GM19023 (cell line): ENCODE measurements at regions not wholly inside any gene's neighbourhood (a gene's known extent, or its start where the extent isn't known, plus 50 kb on each side); places are given as distances from the start of the nearest gene placed in this dataset.
"Not testable (repeated sequence)": the region's sequence is repeated elsewhere in the genome, so short reads cannot be mapped to it uniquely, and the experiment has no call there.

Source experiments
- ATAC-seq: cut with Tn5 transposase; IDR thresholded peaks from one replicate; pipeline ENCODE4 v1.9.1; 2021; ENCODE audit warnings: mild to moderate bottlenecking, moderate library complexity; ENCODE audit not compliant: unreplicated experiment

GRCh38 chr4:10388146-10388545 is 69.1 kb downstream of the ZNF518B start:
- not testable (repeated sequence) for ATAC-seq

DNA sequence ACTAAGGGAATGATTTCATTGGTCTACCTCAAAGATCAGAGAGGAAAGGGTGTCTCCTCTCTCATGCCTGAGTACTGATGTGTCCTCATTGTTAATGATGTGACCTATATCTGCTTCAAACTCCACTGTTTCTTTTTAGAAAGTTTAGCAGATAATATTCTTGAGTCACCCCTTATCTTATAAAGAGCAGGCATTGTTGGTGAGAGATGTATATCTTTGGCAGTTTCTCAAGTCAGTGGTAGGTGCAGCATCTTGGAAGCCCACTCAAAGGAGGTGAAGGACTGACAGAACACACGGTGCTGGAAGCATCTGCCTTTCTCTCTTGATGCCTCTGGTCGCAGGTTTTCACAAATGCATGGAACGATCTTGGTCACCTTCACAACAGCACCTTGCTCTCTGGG is 71.2 kb downstream of the ZNF518B start:
- ATAC-seq, result no peak

- ATAC-seq, result no peak
Observed at GRCh38 chr4:10384974-10385373, 72.3 kb downstream of the ZNF518B start.

DNA sequence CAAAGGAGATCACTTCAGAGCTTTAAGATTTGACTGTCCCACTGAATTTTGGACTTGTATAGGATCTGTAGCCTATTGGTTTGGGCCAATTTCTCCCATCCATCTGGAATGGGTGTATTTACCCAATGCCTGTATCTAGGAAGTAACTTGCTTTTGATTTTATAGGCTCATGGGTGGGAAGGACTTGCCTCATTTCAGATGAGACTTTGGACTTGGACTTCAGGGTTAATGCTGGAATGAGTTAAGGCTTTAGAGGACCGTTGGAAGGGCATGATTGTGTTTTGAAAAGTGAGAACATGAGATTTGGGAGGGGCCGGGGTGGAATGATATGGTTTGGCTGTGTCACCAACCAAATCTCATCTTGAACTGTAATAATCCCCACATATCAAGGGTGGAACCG is 73.8 kb downstream of the ZNF518B start:
- ATAC-seq, result no peak

GRCh38 chr4:10382171-10382570 is 75.1 kb downstream of the ZNF518B start:
- not testable (repeated sequence) for ATAC-seq

DNA sequence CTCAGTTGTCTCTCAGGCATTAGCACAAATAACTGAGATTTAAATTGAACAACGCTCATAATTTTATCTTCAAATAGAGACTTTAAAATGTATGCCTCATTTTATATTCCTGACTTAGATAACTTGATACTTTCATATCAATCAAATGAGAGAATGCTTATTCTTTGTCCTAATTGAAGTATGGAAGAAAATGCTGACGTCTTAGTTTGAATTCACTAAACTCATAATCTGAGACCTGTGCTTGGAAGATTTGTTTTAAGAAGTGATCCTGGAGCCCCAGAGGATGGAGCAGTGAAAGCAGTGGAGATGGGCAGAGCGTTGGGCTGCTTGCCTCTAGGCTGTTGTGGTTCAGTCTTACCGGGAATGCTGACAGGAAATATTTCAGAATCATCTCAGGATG is 76.1 kb downstream of the ZNF518B start:
- ATAC-seq, result no peak

- ATAC-seq, result no peak
Observed at GRCh38 chr4:10380735-10381134, 76.5 kb downstream of the ZNF518B start.

DNA sequence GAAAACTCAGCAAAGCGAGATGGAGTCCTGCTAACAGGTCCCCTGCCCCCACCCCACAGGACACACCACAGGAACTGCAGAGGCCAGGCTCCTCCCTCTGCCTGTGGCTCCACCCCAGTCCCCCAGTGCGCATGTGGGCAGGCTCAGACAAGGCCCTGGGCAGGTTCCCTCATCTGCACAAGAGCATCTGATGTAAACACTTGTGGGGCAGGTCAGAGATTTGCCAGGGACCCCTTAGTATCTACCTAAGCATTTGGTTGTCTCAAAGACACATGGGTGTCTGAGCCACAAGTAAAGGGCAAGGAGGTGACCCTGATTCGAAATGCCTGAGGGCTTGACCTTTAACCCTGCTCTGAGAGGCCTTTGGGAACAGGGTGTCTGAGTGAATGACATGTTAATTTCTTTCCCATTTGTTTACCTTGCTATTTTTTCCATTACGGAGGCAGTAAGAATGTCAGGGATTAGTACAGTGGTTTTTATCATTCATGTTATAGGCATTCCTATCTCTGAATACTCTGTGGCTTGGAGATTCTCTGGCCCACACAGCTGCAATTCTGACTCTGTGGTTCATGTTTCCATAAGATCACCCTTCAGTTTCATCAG is 85.3 kb downstream of the ZNF518B start:
- ATAC-seq, result no peak

DNA sequence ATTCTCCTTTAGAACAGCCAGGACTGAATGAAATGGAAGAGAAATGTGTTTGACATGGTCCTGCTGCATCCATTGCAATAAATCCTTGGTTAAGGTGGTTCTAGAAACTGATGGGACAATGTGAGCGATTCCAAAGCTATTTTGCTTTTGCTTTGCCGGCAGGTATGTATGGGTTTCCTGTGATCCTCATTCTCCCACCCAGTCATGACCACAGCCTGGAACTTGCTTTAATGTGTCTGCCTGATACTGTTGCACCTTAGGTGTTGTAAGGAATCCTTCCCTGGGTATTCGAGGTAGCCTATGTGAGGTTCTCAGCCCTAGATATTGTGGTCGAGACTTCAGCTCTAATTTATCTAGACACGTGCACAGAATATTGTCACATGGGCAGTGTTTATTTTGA is 86.1 kb downstream of the ZNF518B start:
- ATAC-seq, result no peak

- ATAC-seq, result no peak
Observed at GRCh38 chr4:10369517-10369916, 87.7 kb downstream of the ZNF518B start.

DNA sequence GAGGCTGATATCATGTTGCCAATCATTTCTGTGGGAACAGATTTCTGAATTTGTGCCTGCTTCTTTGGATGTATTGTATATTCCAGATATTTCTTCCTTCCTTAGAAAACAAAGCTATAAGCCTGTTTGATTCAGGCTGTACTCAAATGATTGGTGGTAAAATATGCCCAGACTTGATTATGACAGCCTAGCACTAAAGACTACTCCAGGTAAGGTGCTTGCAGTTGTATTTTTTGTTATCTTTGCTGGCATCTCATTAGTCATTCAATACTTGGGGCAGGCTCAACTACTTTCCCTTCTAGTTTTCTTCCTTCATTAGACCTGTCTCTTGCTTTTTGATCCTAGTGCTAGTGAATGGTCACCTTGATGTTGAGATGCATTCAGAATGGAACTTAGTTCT is 90.6 kb downstream of the ZNF518B start:
- no peak for ATAC-seq

GRCh38 chr4:10364194-10364593 is 93.0 kb downstream of the ZNF518B start:
- ATAC-seq, result no peak

- ATAC-seq, result no peak
Observed at GRCh38 chr4:10354746-10355145, 102.5 kb downstream of the ZNF518B start.

- no peak for ATAC-seq
Observed at GRCh38 chr4:10354225-10354624, 103.0 kb downstream of the ZNF518B start.

DNA sequence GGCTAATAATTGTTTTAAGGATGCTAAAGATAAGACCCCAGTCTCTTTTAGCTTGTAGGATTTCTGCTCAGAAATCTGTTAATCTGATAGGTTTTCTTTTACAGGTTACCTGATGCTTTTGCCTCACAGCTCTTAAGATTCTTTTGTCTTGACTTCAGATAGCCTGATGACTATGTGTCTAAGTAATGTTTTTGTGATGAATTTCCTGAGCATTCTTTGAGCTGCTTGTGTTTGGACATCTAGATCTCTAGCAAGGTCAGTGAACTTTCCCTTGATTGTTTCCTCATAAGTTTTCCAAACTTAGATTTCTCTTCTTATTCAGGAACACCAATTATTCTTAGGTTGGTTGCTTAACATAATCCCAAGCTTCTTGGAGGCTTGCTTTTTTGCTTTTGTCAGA is 104.1 kb downstream of the ZNF518B start:
- no peak for ATAC-seq

GRCh38 chr4:10348241-10348640 is 109.0 kb downstream of the ZNF518B start:
- no peak for ATAC-seq

GRCh38 chr4:10347815-10348214 is 109.4 kb downstream of the ZNF518B start:
- ATAC-seq, result no peak

- no peak for ATAC-seq
Observed at GRCh38 chr4:10347281-10347795, 109.9 kb downstream of the ZNF518B start.

DNA sequence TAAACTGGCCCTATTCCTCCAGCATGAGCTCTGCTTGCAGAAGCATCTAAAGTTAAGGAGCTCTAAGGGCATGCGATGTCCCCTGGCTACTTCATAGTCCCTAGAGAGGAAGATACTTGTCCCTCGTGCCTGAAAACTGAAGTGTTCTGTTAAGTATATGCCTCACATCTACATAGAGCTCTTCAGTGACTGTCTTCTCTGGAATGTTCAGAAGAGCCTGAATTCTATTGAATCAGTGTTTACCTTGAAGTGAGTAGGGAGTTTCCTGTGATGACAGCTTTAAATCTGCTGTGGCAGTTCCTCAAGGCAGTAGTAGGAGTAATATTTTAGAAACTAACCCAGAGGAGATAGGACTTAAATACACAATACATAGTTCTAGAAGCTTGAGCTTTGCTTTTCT is 111.2 kb downstream of the ZNF518B start:
- ATAC-seq, result no peak

GRCh38 chr4:10345381-10345784 is 111.8 kb downstream of the ZNF518B start:
- no peak for ATAC-seq

- no peak for ATAC-seq
Observed at GRCh38 chr4:10344824-10345223, 112.4 kb downstream of the ZNF518B start.

- no peak for ATAC-seq
Observed at GRCh38 chr4:10343656-10344055, 113.6 kb downstream of the ZNF518B start.

GRCh38 chr4:10342866-10343265 is 114.4 kb downstream of the ZNF518B start:
- no peak for ATAC-seq
